Hematopoietic multipotent progenitor cell treated with erythropoietin and hydrocortisone succinate and interleukin-3 and kit ligand, for 17 days (in vitro differentiated cells): ENCODE measurements at regions not wholly inside any gene's neighbourhood (a gene's known extent, or its start where the extent isn't known, plus 50 kb on each side); places are given as distances from the start of the nearest gene placed in this dataset.

Source experiments
- DNase-seq: peaks from one replicate; pipeline ENCODE4 v3.0.0-alpha.2; 2015; ENCODE audit warnings: low spot score

DNA sequence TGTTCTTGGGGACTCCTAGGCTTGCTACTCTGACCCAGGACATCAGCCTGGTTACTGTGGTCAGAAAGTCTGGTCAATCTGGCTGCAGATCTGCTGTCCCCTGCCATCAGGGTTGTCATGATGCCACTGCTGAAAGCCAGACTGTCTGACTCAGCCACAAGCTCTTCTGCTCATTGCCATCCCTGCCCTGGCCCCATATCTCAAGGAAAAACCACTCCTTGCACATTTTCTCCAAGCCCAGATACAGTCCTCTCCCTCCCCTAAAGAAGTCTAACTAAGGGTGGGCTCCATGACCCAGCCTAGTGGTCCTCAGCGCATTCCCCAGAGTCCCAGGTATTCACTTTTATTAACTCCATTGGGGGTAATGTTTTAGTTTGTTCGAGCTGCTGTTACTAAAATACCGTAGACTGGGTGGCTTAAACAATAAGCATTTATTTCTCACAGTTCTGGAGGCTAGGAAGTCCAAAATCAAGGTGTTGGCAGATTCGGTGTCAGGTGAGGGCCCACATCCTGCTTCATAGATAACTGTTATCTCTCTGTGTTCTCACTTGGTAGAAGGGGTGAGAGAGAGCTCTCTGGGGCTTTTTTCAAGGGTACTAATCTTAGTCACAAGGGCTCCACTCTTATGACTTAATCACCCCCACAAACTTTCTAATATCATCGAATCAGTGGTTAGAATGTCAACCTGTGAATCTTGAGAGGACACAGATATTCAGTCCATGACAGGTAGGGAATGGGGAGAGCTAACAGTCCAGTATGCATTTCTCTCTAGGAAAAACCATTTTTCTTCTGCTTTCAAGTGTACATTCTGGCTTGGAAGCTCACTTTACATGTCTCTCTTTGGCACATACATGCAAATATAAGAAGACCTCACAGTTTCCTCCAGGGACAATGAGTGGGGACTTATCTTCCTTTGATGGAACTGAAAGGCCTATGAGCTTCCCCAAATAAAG lies 94.8 kb upstream of the CXCR4 start:
- no peak for DNase-seq

DNA sequence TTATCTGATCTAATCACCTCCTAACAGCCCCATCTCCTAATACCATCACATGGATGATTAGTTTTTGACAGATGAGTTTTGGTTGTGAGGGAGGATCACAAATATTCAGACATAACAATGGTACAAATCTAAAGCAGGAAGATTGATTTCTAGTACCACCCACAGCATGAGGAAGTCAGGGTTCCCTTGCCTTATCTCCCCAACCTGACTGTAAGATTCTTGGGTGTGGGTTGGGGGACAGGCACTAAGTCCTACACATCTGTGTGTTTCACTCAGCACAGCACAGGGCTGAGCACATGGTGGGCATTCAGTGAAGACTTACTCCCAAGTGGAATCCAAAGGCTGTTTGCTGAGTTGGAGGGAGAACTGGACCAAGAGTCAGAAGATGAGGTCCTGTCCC lies 93.8 kb upstream of the CXCR4 start:
- DNase-seq, result no peak

DNA sequence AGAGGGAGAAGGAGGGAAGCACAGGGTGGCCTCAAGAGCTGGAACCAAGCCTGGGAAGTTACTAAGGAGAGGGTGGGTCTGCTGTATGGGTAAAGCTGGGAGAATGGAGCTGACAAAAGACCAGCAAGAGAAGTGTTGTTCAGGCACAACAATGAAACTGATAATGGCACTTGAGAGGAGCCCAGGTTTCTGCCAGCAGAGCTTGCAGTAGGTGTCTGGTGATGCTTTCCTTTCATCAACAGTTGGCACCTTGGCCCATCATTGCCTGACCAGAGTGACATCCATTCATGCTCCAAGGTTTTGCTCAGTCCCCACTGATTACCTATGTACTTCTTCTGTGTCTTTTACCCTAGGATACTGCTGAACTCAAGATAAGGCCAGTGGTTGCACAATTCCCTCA lies 92.9 kb upstream of the CXCR4 start:
- no peak for DNase-seq

DNA sequence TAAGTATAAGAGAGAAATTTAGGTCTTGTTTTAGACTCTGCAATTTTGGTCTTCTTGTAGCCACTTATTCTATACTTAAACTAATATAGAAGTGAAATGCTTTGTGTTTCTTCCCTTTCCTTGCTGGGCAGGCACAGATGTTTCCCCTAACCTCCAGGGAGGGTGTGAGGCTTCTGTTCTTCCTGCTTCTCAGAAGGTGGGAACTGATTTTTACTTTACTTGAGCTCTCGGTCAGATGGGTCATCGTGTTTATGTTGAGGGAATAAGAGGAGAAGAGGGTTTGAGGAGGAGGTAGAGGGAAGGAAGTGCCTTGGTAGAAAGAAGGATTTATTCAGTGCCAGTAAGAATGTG lies 92.5 kb upstream of the CXCR4 start:
- DNase-seq, result no peak

DNA sequence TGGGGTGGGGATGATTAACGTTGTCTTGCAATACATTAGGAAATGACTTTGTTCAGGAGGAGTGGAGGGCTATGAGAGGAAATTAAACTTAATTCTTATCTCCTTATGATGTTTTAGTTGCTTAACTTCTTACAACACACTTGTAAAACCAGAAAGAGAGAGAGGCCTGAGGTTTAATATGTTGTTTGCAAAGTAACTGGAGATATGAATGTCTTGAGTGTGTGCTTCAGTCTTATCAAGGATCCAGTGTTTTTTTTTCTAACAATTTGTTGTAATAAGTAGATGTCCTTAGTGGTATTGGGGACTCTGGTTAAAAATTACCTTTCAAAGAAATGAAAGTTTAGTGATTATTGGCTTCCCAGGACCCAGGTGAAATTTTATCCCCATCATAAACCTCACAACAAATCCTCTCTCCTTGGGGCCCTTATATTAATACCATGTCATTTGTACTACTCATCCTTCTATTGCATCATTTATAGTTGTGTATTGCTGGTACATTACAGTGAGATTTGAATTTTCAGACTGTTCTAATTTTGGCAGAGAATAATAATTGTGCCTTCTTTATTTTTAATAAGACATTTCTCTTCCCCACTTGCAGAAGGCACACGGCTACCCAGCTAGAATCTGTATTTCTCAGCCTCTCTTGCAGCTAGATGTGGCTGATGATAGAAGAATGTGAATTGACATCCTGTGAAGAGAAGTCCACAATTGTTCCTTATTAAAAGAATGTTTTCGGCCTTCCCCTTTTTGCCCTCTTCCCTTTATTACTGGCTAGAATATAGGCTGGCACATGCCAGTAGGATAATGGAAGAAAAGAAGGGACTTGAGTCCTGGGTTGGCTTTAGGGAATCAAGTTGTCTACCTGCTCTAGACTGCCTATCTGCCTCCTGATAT lies 91.9 kb upstream of the CXCR4 start:
- DNase-seq, result no peak

DNA sequence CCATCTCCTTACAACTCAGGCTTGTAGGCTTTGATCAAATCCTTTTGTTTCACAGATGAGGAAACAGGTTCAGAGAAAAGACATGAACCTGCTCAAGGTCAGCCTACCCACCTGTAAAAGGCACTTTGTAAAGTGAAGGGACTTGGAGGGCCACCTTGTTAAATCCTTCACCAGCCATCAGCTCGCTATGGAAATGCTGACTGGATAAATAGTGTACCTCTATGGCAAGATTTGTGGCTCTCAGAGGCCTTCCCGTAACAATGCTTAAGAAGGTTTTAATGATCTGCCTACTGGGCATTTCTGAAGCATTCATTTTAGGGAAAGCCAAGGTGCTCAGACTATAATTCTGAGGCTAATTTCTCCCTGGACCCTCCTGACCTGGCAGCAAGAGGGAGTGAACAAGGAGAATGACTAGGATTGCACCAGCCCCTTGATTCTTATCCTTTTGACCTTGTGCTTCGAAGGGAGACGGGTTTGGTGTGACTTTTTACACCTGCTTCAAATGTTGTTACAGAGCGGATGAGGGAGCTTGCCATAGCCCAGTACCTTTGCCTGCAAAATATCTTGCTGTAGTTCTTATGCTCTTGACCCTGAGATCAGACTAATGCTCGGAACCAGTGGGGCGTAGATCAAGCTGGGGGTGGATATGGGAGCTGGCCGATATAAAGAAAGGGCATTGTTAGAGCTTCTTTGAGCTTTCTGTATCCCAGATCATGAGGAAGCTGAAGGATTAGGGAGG lies 90.9 kb upstream of the CXCR4 start:
- no peak for DNase-seq

DNA sequence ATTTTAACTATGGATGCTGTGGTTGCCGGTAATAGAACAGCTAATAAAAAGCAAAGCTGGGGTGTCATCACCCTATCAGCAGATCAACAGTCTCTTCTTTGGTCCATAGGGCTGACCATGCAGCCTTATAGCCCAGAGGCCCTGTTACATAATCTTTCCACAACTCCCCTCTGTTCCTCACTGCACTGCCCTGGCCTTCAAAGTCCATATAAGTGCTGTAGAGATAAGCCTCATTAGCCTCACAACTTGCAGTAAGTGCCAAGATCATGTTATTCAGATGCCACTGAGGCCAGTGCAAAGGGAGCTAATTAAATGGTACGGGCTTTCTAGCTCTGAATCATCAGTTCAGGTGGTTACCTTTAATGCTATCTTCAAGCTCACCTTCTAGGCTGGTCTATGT lies 89.7 kb upstream of the CXCR4 start:
- DNase-seq, result no peak

DNA sequence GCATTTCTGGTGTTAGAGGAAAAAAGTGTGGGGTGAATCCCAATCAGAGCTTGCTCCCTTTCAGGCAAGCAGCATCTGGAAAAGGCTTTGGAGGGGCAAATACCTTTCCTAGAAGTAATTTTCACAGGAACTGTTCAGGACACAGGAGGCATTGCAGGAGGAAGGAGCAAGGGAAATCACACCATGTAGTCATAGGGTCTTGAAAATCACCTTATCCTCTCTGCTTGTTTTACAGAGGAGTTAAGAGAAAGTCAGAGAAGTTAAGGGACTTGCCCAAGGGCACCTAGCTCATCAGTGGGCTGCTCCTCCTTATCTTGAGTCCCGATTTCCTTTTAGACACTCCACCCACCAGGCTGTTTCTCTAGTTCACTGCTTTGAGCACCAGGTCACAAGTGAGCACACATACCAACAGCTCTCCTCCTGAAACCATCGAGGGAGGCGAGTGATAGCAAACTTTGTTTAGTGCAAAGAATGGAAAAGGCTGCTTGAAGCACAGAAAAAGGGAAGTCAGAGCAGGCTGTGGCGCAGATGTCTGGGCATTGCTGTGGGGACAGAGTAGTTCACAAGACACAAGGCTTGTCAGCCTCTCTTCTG lies 89.2 kb upstream of the CXCR4 start:
- no peak for DNase-seq

DNA sequence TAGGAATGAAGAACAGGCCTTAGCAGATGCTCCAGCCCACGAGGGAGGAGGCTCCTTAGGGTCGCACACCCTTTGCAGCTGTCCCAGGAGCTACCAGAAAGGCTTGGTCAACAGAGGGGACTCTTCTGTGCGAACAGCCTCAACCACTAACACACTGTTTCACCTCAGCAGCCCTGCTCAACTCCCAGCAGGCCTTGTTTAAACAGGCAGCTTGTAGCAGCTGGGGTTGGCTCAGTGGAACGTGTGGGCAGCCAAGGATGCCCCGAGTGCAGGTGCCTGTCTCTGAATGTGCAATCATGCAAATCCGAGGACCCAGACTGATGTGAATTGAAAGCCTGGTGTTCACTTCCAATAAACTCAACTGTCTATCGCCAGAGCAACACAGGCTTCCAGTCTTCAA lies 88.7 kb upstream of the CXCR4 start:
- no peak for DNase-seq

DNA sequence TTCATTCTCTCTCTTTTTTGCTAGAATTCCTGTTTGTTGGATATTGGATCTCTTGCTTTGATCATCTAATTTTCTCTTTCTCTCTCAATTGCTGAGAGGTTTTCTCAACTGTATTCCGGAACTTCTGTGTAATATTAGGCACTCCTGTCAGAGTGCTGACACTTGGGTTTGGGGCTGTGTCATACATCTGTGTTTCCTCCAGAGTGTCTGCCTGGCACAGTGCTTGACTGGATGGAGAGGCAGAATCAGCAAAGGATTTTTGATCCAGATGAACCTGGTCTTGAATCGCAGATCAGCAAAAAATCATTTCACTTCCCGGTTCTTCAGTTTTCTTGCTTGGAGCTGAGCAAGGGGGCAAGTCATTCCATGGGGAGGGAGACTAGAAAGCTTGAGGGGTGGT lies 87.7 kb upstream of the CXCR4 start:
- DNase-seq, result no peak

DNA sequence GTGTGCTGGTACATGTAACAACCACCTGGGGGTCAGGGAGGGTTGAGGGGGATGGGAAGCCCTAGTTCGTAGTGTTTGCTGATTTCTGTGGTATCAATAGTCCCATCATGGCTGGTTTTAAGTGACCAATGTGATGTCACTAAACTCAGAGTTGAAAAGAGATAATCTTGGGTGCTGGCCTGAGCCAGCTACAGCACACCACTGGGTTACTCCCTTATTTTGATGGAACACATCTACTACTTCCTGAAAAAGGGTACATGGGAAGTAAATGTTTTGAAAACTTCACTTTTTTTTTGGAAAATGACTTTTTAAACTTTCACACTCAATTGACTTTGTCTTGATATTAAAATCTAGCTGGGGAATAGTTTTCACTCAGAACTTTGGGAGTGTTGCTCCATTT lies 87.0 kb upstream of the CXCR4 start:
- DNase-seq, result no peak

DNA sequence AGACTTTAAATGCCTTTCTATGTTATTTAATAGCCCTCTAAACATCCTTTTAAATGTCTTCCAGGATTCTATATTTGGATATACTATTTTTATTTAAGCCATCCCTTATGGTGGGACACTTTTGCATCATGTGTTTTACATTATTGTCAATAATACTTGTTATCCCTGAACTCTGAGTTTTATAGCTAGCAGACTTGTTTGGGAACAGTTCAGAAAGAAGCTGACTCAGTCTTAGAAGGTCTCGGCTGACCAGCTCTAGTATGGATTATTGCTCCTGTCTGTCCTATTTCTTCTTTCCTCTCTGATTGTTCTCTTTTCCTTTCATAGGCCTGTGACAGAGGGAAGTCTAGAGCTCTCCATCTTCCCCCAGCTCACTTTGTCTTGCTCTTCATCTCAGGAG lies 77.3 kb upstream of the CXCR4 start:
- DNase-seq, result no peak

DNA sequence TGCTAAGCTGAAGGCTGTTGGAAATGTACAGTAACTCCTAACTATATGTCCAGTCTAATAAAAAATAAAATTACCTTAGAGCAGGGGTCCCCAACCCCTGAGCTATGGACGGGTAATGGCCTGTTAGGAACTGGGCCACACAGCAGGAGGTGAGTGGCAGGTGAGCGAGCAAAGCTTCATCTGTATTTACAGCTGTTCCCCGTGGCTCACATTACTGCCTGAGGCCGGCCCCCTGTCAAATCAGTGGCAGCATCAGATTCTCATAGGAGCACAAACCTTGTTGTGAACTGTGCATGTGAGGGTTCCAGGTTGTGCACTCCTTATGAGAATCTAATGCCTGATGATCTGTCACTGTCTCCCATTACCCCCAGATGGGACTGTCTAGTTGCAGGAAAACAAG lies 73.1 kb upstream of the CXCR4 start:
- DNase-seq, result no peak

DNA sequence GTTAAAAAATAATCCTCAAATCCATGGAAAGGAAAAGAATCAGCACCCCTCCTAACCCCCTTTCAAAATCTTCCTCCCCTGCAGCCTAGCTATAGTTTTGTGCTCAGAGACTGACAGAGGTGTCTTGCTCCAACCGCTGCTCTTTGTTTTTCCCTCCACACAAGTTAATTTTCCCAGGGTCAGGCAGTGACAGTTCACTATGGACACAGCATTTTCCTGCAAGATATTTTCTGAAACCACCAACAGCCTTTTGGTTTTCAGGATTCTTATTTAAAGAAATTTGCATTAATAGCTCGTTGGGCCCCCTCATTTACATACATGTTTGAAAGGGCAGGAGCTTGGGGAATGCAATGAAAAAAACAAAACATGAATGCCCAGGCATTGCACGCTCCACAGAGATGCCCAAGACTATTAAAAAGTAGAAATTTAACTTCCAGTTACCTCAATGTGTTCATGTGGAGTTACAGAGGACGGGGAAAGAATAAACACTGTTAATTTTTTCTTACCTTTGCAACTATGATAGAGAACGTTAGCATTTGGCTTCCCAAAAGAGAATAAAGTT lies 71.4 kb upstream of the CXCR4 start:
- no peak for DNase-seq

DNA sequence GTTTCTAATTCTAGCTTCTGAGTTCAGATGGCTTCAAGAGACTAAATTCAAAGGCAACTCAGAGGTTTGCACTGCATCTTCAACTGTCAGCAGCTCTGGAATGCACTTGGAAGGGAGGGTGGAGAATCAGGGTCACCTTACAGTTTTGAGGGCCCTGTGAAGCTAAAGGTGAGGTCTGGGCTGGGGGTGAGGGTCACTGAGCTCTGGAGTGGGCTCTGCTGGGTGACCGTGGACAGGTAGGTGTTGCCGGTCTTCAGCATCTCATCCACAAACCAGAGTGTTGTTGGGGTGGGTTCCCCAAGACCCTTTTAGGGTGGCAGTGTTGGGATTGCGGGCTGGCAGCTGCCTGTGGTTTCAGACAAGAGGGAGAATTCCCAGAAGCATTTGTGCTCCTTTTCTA lies 70.1 kb upstream of the CXCR4 start:
- DNase-seq, result no peak

DNA sequence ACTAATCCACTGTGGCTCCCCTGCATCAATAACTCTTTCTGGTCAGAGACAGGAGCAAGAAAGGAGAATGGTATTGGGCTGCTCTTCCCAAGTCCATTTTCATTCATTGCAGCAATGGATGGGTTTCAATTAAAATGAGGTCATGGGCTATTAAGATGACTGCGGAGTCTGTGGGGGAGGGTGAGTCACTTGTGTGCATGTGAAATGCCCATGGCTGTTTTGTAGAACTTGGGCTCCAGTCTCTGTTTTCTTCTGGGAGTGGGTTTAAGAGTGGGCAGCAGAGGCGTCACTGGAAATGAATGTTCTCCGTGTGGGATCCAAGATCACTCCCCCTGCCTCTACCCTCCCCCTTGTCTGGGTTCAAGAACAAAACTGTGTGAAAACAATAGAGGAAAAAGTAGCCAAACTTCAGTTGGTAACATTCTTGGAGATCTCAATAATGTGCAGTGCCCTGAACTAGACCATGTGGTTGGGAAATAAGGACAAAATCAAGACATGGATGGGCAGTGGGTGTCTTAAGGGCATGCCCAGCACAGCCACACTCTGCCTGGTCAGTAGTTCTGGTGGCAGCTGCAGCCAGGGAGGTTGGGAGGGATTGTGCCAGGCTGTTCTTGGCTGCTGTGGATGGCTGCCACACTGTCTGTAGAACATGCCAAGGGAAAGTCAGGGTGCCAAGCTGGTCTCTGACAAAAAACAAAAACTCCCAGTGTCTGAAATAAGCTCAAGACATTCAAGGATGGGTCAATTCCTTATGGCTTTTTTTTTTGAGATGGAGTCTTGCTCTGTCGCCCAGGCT lies 68.2 kb upstream of the CXCR4 start:
- no peak for DNase-seq

DNA sequence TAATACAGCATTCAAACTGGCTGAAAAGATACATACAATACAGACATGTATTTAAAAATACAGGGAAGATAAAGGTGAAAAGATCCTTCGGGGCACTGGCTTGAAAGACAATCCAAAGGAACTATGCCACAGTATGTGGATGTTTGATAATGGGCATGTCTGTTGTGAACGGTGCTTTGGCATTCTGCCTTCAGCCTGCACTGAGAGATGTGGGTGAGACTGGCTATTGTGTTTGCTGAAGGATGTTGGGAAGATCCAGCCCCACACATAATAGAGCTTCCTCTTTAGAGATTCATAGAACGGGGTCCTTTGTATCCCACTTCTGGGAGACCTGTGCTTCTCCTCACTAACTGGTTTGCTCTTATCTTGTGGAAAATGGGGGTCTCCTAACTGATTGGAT lies 65.1 kb upstream of the CXCR4 start:
- DNase-seq, result no peak

DNA sequence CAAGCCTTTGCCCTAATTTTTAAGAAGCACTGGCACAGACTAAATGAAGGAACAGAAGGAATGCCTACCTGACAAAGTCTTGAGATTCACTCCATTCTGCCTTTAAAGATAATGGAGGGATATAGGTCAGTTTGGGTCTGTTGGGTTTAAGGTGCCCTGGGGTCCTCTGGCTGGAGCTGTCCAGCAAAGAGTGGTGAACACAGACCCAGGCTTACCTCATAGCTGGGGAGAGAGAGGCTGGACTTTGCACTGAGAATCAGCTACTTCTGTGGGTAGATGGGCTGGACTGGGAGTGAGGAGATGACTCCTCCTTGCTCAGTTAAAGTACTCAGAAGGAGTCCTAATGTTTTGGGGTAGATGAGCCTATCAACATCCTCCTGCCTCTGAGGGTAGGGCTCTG lies 64.4 kb upstream of the CXCR4 start:
- no peak for DNase-seq

DNA sequence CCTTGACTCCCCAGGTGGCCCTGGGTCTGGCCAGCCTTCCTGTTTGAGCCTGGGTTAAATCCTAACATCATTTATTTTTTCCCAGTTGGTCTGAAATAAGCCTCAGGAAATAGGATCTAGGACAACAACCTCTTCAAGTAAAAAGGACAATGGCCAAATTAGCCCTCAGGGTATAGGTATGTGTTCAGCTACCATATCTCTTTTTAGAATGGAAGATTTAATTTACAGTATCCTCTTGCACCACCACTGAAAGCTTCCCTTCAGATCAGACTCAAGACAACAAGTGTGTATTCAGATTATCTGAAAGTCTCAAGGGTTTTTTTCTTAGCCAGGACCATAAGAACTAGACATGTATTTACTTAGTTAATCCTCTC lies 61.6 kb upstream of the CXCR4 start:
- DNase-seq, result no peak

DNA sequence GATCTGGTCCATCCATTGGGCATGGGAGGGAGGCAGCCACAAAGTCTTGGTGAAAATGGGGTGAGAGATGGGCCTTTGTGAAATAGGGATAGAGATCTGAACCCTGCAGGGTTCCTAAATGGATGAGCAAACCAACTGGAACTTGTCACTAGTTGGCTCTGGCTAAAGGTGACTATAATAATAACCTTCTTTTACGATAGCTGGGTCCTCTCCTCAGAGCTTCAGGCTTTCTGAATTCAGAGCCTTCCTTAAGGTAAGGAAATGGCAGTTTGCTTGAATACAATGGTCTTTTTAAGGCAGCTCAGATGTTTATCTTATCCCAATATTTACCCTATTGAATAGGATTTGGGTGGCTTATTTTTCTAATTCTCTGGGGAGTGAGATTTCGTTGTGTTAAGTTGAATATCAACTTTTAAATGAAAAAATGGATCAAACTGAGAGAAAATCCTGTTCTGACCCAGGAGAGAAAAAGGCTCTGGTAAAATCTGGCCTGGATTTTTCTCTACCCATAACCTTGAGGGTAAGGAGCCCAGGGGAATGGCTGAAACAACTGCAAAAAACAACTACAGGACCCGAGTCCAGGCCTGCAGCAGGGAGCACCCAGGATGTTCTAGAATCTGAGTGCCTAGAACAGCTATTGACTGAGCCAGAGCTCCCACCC lies 61.1 kb upstream of the CXCR4 start:
- DNase-seq, result no peak

DNA sequence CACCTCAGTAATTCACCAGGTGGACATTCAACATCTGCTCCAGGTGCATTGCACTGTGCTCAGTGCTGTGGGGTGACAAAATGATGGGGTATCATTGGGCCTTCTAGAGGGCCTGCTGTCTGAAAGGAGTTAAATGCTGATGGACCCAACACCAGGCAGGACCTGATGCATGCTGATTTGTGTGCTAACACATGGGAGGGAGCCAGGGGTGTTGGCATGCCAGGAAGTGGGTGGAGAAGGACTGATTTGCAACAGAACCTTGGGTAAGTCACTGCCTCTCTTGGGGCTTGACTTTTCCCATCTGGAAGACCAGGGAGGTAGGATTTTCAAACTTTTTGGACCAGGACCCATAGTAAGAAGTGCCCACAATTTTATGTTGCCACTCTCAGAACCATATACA lies 57.9 kb upstream of the CXCR4 start:
- no peak for DNase-seq
